ENCODE measurements at regions not wholly inside any gene's neighbourhood (a gene's known extent, or its start where the extent isn't known, plus 50 kb on each side); places are given as distances from the start of the nearest gene placed in this dataset.

- DNase-seq: no peak
These were observed 119.9 kb downstream of the ETAA1 start for GRCh38 chr2:67516899-67517530.

- no peak for DNase-seq
These were observed 125.0 kb downstream of the ETAA1 start for GRCh38 chr2:67522148-67522547.

- DNase-seq: no peak
These were observed 127.1 kb downstream of the ETAA1 start for GRCh38 chr2:67524213-67524612.

- no peak for DNase-seq
These were observed 127.6 kb downstream of the ETAA1 start for GRCh38 chr2:67524777-67525176.

- DNase-seq: no peak
These were observed 129.2 kb downstream of the ETAA1 start for GRCh38 chr2:67526283-67526682.

GRCh38 chr2:67528320-67528719 is 131.2 kb downstream of the ETAA1 start:
- no peak for DNase-seq

- DNase-seq: no peak
These were observed 135.3 kb downstream of the ETAA1 start for GRCh38 chr2:67532387-67532786.

GRCh38 chr2:67534745-67535144 is 137.6 kb downstream of the ETAA1 start:
- DNase-seq: no peak

- no peak for DNase-seq
These were observed 143.8 kb downstream of the ETAA1 start for GRCh38 chr2:67540962-67541361.

- DNase-seq: no peak
These were observed 147.2 kb downstream of the ETAA1 start for GRCh38 chr2:67544286-67544685.

GRCh38 chr2:67548317-67549201 is 151.4 kb downstream of the ETAA1 start:
- no peak for DNase-seq

- DNase-seq: no peak
These were observed 162.0 kb downstream of the ETAA1 start for GRCh38 chr2:67559156-67559555.

GRCh38 chr2:67560771-67561456 is 163.8 kb downstream of the ETAA1 start:
- DNase-seq: no peak

GRCh38 chr2:67561457-67561965 is 164.4 kb downstream of the ETAA1 start:
- no peak for DNase-seq

- DNase-seq: no peak
These were observed 166.9 kb downstream of the ETAA1 start for GRCh38 chr2:67564076-67564475.

GRCh38 chr2:67564626-67565025 is 167.5 kb downstream of the ETAA1 start:
- no peak for DNase-seq

GRCh38 chr2:67565262-67565661 is 168.1 kb downstream of the ETAA1 start:
- DNase-seq: no peak

GRCh38 chr2:67565761-67566160 is 168.6 kb downstream of the ETAA1 start:
- no peak for DNase-seq

GRCh38 chr2:67566285-67566684 is 169.2 kb downstream of the ETAA1 start:
- no peak for DNase-seq

- DNase-seq: no peak
These were observed 170.0 kb downstream of the ETAA1 start for GRCh38 chr2:67566958-67567635.

GRCh38 chr2:67567886-67568285 is 170.8 kb downstream of the ETAA1 start:
- DNase-seq: no peak

GRCh38 chr2:67570611-67571010 is 173.5 kb downstream of the ETAA1 start:
- DNase-seq: no peak

All from right hindlimb (tissue), 1 donor.